GM18517 (cell line): ENCODE measurements at regions not wholly inside any gene's neighbourhood (a gene's known extent, or its start where the extent isn't known, plus 50 kb on each side); places are given as distances from the start of the nearest gene placed in this dataset.
"Not testable (repeated sequence)": the region's sequence is repeated elsewhere in the genome, so short reads cannot be mapped to it uniquely, and the experiment has no call there.

Experiments
- ATAC-seq: cut with Tn5 transposase; IDR thresholded peaks from one replicate; pipeline ENCODE4 v1.9.1; 2021; ENCODE audit warnings: mild to moderate bottlenecking, moderate library complexity; ENCODE audit not compliant: unreplicated experiment

DNA sequence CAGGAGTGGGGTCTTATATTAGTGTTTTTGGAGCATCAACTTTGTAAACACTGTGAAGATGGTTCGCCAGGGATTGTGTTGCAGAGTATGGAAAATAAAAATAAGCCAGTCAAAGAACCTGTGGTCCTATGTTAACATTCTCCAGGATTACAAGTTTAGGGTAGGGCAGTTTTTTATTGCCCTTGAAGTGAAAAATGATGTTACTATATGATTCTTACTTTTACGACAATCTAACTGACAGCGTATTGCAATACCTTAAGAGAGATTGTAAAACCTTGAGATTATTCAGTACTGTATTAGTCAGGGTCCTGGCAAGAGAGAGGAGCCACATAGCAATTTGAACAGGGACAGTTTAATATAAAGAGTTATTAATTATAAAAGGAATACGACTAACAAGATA lies 144.7 kb upstream of the ZNF608 start:
- no peak for ATAC-seq

- ATAC-seq = no peak
These were observed 145.9 kb upstream of the ZNF608 start for GRCh38 chr5:124892185-124892848.

- no peak for ATAC-seq
These were observed 148.1 kb upstream of the ZNF608 start for GRCh38 chr5:124894541-124894940.

- no peak for ATAC-seq
These were observed 148.8 kb upstream of the ZNF608 start for GRCh38 chr5:124895236-124895635.

DNA sequence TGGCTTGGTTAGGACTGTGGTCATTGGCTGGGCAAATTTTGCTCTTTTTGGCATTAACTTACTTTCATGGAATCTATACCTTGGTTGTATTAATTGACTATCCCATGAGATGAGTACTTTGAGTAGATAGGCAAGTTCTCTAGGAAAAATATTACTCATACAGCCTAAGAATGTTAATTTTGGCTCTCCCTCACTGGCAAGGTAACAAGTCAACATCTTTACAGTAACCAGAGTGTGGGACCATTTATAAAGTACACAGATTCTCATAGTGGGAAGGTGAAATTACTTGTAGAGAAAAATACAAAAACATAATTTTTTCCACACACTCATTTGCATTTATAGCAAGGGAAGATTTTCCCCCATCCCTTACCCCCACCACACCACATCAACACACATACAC lies 154.6 kb upstream of the ZNF608 start:
- ATAC-seq = no peak

DNA sequence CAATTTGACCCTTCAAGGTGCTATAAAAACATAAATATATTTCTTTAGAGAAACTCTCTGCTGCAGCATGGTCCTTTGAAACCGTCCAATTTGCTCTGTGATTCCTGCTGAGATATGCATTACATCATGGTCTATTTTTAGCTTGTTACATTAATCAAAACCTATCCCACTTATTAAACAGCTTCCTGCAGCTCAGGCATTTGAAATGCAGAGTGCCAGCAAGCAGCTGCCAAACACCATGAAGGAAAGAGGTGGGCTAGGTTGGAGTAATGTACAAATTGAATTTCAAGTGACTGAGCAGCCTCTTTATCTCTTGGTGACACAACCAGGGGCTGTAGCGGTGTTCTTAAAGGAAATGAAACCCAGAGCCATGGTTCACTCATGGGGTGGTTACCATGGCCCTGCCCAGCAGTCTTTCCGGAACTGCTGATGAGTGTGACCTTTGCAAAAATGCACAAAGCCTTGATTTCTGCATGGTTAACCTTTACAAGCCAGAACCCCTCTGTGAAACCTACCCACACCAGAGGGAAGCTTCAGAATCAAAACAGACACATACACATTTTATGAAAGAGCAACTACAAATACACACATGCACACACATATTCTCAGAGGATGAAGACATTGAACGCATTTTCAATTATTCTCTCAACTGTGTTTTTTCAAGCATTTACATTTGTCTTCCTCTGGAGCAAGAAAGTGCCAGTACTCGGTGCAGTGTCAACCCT lies 155.8 kb upstream of the ZNF608 start:
- peak; percentile 98 for ATAC-seq

GRCh38 chr5:124905256-124906130 lies 159.1 kb upstream of the ZNF608 start:
- ATAC-seq = no peak

GRCh38 chr5:124906339-124907097 lies 160.1 kb upstream of the ZNF608 start:
- ATAC-seq = no peak

- no peak for ATAC-seq
These were observed 160.7 kb upstream of the ZNF608 start for GRCh38 chr5:124907098-124907644.

DNA sequence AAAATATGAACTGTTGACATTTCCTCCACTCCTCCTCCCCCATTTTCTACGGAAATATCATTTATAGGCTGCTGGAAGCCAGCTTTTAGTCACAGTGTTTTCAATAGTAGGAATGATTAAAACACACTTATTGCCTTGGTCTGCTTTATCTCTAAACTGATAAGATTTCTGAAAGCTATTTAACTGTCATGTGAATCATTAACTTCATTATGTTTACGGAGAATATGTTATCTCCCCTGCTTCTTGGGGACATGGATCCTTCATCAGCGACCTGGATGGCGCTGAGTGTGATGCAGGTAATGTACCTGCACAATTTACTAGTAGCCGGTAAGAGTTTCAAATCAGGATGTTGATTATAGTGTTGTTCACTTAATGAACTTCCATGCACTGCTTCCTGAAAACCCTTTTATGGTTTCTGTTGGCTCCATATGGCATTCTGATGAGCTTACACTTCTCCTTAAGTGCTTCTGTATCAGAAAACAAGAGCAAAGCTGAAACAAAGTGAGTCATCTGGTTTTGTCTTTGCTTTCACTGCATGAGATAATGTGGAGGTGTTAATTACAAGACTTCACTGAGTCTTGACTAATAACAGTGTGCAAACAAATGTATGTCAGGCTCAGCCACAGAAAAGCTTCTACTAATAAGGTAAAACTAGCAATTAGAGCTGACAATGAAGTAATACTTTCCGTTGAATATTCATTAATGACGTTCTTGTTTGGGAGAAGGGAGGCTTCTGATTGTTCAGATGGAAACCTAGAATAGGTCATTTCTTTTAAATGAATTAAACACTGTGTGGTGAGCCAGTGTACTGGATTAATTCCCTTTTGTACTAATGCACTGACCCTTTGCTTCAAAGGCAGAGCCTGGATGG lies 162.4 kb upstream of the ZNF608 start:
- ATAC-seq = peak; percentile 71

DNA sequence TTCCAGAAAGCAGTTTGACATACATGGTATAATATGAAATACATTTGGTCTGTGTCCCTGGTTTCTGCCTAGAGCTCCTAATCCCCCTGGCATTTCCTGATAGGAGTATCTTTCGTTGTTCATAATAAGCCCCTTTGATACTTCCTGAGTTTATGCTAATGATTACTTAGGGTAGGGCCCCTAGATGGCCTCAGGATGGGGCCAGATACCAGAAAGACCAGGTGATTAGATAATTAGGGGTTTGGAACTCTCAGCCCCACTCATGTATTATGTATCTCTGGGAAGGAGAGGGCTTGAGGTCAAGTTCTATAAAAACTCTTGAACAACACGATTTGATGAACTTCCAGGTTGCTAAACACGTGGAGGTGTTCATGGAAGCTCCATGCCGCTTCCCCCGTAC lies 163.3 kb upstream of the ZNF608 start:
- ATAC-seq = no peak

- ATAC-seq = no peak
These were observed 164.0 kb upstream of the ZNF608 start for GRCh38 chr5:124910354-124911016.

DNA sequence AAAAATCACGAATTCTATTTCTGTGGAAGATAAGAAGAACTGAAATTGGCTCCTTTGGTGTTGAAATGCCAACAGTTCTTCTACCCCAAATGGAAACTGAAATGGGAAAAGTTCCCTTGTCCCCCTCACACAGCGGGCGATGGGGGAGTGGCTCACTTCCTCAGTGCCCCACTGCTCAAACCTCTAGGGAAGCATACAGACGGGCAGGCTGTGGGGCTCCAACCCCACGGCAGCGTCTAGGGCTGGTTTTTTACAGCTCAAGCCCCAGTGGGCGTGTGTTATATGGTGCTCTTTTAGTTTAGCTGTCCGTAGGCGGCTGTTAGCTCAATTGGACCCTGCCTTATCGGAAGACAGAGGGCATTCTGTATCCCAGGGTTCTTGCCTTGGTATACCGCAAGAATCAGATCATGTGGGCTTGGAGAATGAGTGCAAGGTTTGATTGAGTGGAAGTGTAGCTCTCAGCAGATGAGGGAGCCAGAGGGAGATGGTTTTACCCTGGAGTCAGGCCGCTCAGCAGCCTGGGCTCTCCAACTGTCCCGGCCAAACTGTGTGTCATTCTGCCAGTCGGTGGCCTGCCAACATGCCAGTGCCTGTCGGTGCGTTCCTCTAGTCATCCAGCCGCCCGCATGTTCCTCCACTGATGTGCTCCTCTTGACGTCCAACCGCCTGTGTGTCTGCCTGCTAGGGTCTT lies 166.3 kb upstream of the ZNF608 start:
- no peak for ATAC-seq

- no peak for ATAC-seq
These were observed 166.9 kb upstream of the ZNF608 start for GRCh38 chr5:124913329-124913653.

DNA sequence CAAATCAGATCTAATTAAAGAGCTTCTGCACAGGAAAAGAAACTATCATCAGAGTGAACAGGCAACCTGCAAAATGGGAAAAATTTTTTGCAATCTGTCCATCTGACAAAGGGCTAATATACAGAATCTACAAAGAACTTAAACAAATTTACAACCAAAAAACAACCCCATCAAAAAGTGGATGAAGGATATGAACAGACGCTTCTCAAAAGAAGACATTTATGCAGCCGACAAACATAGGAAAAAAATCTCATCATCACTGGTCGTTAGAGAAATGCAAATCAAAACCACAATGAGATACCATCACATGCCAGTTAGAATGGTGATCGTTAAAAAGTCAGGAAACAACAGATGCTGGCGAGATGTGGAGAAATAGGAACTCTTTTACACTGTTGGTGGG lies 169.9 kb upstream of the ZNF608 start:
- not testable (repeated sequence) for ATAC-seq

GRCh38 chr5:124918618-124919017 lies 172.2 kb upstream of the ZNF608 start:
- no peak for ATAC-seq

GRCh38 chr5:124919076-124919475 lies 172.6 kb upstream of the ZNF608 start:
- no peak for ATAC-seq

- no peak for ATAC-seq
These were observed 173.5 kb upstream of the ZNF608 start for GRCh38 chr5:124919747-124920525.
